Neural cell (in vitro differentiated cells): ENCODE measurements at regions not wholly inside any gene's neighbourhood (a gene's known extent, or its start where the extent isn't known, plus 50 kb on each side); places are given as distances from the start of the nearest gene placed in this dataset.

Source experiments
- H2AFZ ChIP-seq: fragments of 200-600, 300-800 bp; sonication (generic), shearing (Covaris generic); 2 replicates; pipeline ENCODE4 v1.6.0; 2014; ENCODE audit warnings: low read depth, mild to moderate bottlenecking, antibody characterized with exemption, low read length, moderate library complexity
- H3F3A ChIP-seq: fragments of 200-600 bp; shearing (Covaris generic); 2 replicates; pipeline ENCODE4 v1.6.1; 2016; ENCODE audit warnings: mild to moderate bottlenecking, moderate library complexity, mixed read lengths, antibody characterized with exemption, low read length; ENCODE audit not compliant: insufficient read depth, poor library complexity, severe bottlenecking
- H3K27ac ChIP-seq: fragments of 200-600, 300-800 bp; sonication (generic), shearing (Covaris generic); 2 replicates; pipeline ENCODE4 v1.5.1; 2014; ENCODE audit warnings: mild to moderate bottlenecking, low read length, moderate library complexity
- H3K27me3 ChIP-seq: fragments of 300-800, 200-600 bp; sonication (generic), shearing (Covaris generic); 2 replicates; pipeline ENCODE4 v1.6.0; 2014; ENCODE audit warnings: mild to moderate bottlenecking, low read depth, low read length, moderate library complexity; ENCODE audit not compliant: insufficient read depth
- H3K36me3 ChIP-seq: fragments of 300-800, 200-600 bp; sonication (generic), shearing (Covaris generic); 2 replicates; pipeline ENCODE4 v1.5.1; 2014; ENCODE audit warnings: mild to moderate bottlenecking, antibody characterized with exemption, low read length, moderate library complexity; ENCODE audit not compliant: insufficient read depth
- H3K4me2 ChIP-seq: fragments of 300-800, 200-600 bp; sonication (generic), shearing (Covaris generic); 2 replicates; pipeline ENCODE4 v1.6.0; 2014; ENCODE audit warnings: mild to moderate bottlenecking, low read length
- H3K4me3 ChIP-seq: fragments of 300-800, 200-600 bp; sonication (generic), shearing (Covaris generic); 2 replicates; pipeline ENCODE4 v1.5.1; 2014; ENCODE audit warnings: mild to moderate bottlenecking, low read length, moderate library complexity
- H3K79me2 ChIP-seq: fragments of 200-600 bp; shearing (Covaris generic); replicated peaks from 2 replicates; pipeline ENCODE4 v1.6.0; 2014; ENCODE audit warnings: mild to moderate bottlenecking, low read length, moderate library complexity; ENCODE audit not compliant: insufficient read depth
- H3K9ac ChIP-seq: fragments of 300-800, 200-600 bp; sonication (generic), shearing (Covaris generic); 2 replicates; pipeline ENCODE4 v1.6.1; 2016; ENCODE audit warnings: mild to moderate bottlenecking, low read length, mixed read lengths
- H3K9me2 ChIP-seq: fragments of 200-600 bp; shearing (Covaris generic); 2 replicates; pipeline ENCODE4 v1.6.1; 2016; ENCODE audit warnings: mild to moderate bottlenecking, low read length, mixed read lengths; ENCODE audit not compliant: insufficient read depth
- H3K9me3 ChIP-seq: fragments of 200-600, 300-800 bp; sonication (generic), shearing (Covaris generic); 2 replicates; pipeline ENCODE4 v1.6.1; 2016; ENCODE audit warnings: mild to moderate bottlenecking, mixed run types, low read length, moderate library complexity, mixed read lengths
- H4K20me1 ChIP-seq: fragments of 200-600 bp; shearing (Covaris generic); 2 replicates; pipeline ENCODE4 v1.6.1; 2016; ENCODE audit warnings: mild to moderate bottlenecking, mixed run types; ENCODE audit not compliant: insufficient read depth
- EP300 ChIP-seq: fragments of 450-650 bp; conservative IDR thresholded peaks from 2 replicates; pipeline ENCODE4 v1.6.1; 2014; ENCODE audit warnings: antibody characterized with exemption, mild to moderate bottlenecking, moderate library complexity; ENCODE audit not compliant: poor library complexity, severe bottlenecking
- EZH2 ChIP-seq: fragments of 200-600, 300-800 bp; shearing (Covaris generic), sonication (generic); IDR thresholded peaks from 2 replicates; pipeline ENCODE4 v1.6.1; 2014; ENCODE audit warnings: antibody characterized with exemption, low read length, borderline replicate concordance, mild to moderate bottlenecking; ENCODE audit not compliant: insufficient read depth, poor library complexity, severe bottlenecking
- MXI1 ChIP-seq: fragments of 450-650 bp; conservative IDR thresholded peaks from 2 replicates; pipeline ENCODE4 v1.6.1; 2014; ENCODE audit warnings: antibody characterized with exemption, mild to moderate bottlenecking; ENCODE audit not compliant: poor library complexity, severe bottlenecking
- POLR2AphosphoS5 ChIP-seq: IDR thresholded peaks from 2 replicates; pipeline ENCODE4 v1.6.1; 2012
- RAD21 ChIP-seq: fragments of 450-650 bp; conservative IDR thresholded peaks from 2 replicates; pipeline ENCODE4 v1.6.1; 2014; ENCODE audit warnings: antibody characterized with exemption, mild to moderate bottlenecking, moderate library complexity
- REST ChIP-seq: IDR thresholded peaks from 2 replicates; pipeline ENCODE4 v1.6.1; 2012; ENCODE audit warnings: borderline replicate concordance
- SMC3 ChIP-seq: fragments of 450-650 bp; conservative IDR thresholded peaks from 2 replicates; pipeline ENCODE4 v1.6.1; 2014; ENCODE audit warnings: antibody characterized with exemption, mild to moderate bottlenecking, moderate library complexity; ENCODE audit not compliant: poor library complexity
- TAF1 ChIP-seq: IDR thresholded peaks from 2 replicates; pipeline ENCODE4 v1.6.1; 2012; ENCODE audit warnings: low read depth
- TF ChIP-seq, protein P1 (sequence below): fragments of 450-650 bp; IDR thresholded peaks from 2 replicates; pipeline ENCODE4 v1.5.1; 2014; ENCODE audit warnings: antibody characterized with exemption, mild to moderate bottlenecking, moderate library complexity; ENCODE audit not compliant: poor library complexity, severe bottlenecking

- no peaks in the 10 kb centered on the region for H3K27me3 ChIP-seq
- no peaks in the 10 kb centered on the region for H3F3A ChIP-seq
- H4K20me1 ChIP-seq, result no peaks in the 10 kb centered on the region
- H3K4me3 ChIP-seq, result no peak overlapping the region
- no peaks in the 10 kb centered on the region for H3K9me2 ChIP-seq
- no peaks in the 10 kb centered on the region for H3K36me3 ChIP-seq
- H3K9ac ChIP-seq, result no peak overlapping the region
- no peaks in the 10 kb centered on the region for H3K9me3 ChIP-seq
- no peak overlapping the region for H3K27ac ChIP-seq
- no peaks in the 10 kb centered on the region for H3K79me2 ChIP-seq
- no peak overlapping the region for H2AFZ ChIP-seq
- no peak overlapping the region for H3K4me2 ChIP-seq
- TF ChIP-seq POLR2AphosphoS5, result no peak
- TF ChIP-seq SMC3, result no peak
- no peak for TF ChIP-seq REST
- TF ChIP-seq MXI1, result no peak
- TF ChIP-seq TAF1, result no peak
- TF ChIP-seq RAD21, result no peak
- TF ChIP-seq EZH2, result no peak
- TF ChIP-seq, protein P1, sequence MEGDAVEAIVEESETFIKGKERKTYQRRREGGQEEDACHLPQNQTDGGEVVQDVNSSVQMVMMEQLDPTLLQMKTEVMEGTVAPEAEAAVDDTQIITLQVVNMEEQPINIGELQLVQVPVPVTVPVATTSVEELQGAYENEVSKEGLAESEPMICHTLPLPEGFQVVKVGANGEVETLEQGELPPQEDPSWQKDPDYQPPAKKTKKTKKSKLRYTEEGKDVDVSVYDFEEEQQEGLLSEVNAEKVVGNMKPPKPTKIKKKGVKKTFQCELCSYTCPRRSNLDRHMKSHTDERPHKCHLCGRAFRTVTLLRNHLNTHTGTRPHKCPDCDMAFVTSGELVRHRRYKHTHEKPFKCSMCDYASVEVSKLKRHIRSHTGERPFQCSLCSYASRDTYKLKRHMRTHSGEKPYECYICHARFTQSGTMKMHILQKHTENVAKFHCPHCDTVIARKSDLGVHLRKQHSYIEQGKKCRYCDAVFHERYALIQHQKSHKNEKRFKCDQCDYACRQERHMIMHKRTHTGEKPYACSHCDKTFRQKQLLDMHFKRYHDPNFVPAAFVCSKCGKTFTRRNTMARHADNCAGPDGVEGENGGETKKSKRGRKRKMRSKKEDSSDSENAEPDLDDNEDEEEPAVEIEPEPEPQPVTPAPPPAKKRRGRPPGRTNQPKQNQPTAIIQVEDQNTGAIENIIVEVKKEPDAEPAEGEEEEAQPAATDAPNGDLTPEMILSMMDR, result no peak
- TF ChIP-seq EP300, result no peak
Observed at GRCh38 chr13:34671137-34671536, 270.9 kb upstream of the NBEA start.

- no peak overlapping the region for H2AFZ ChIP-seq
- H3K4me2 ChIP-seq, result no peak overlapping the region
- H4K20me1 ChIP-seq, result no peaks in the 10 kb centered on the region
- no peaks in the 10 kb centered on the region for H3K27me3 ChIP-seq
- no peaks in the 10 kb centered on the region for H3K79me2 ChIP-seq
- H3K4me3 ChIP-seq, result no peak overlapping the region
- H3K36me3 ChIP-seq, result no peaks in the 10 kb centered on the region
- H3K27ac ChIP-seq, result no peak overlapping the region
- no peak for TF ChIP-seq SMC3
- no peak for TF ChIP-seq MXI1
- TF ChIP-seq REST, result no peak
- TF ChIP-seq, protein P1, result no peak
- TF ChIP-seq RAD21, result no peak
- H3K9me2 ChIP-seq, result no peaks in the 10 kb centered on the region
- H3K9me3 ChIP-seq, result no peaks in the 10 kb centered on the region
- H3K9ac ChIP-seq, result no peak overlapping the region
- no peaks in the 10 kb centered on the region for H3F3A ChIP-seq
Observed at GRCh38 chr13:34672631-34673030, 269.4 kb upstream of the NBEA start.
